NCI-H187 treated with DMSO at 0.1 percent for 48 hours (cell line): ENCODE measurements at regions not wholly inside any gene's neighbourhood (a gene's known extent, or its start where the extent isn't known, plus 50 kb on each side); places are given as distances from the start of the nearest gene placed in this dataset.
A peak's percentile ranks its signal among the peaks of the same experiment; 100 is the strongest.

ENCODE experiments used
- DNase-seq: peaks from one replicate; lab custom pipeline; 2025; lab: John Stamatoyannopoulos, UW

DNA sequence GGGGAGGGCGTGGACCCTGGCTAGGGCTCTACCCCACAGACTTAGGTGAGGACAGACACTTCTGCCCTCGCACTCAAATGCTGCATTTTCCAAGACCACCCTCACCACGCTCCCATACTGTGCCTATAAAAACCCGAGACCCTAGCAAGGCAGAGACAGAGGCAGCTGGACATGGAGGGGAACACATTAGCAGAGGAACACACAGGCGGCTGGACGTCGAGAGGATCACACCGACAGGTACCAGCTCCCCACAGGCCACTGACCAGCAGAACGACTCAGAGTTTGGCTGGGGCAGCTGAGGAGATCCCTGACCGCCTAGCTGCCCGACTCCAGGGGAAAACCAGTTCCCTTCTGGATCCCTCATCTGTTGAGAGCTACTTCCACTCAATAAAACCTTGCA lies 338.2 kb upstream of the SMIM30 start:
- DNase-seq, result no peak

DNA sequence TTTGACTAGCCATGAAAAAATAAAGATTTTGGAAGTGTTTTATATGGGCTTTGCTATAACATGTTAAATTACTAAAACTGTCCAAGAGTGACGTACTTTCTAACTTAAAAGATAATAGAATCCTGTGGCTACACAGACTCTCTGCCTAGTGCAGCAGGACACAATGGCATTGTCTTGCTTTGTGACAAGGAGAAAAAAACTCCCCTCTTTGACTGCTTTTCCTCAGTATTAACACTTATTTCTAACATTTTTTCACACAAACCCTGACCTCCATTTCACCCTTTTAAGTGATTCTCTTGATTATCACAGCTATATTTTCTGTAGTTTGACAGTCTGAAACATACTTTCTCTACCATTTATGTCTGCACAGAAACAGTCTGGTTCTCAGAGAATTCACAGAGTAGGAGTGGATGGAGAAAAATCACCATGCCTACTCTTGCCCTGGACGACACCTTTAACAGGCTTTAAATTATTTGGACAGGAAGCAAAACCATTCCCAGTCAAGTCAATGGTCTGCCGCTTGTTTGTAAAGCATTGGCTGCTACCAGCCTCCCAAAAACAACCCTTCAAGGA lies 336.3 kb upstream of the SMIM30 start:
- no peak for DNase-seq

DNA sequence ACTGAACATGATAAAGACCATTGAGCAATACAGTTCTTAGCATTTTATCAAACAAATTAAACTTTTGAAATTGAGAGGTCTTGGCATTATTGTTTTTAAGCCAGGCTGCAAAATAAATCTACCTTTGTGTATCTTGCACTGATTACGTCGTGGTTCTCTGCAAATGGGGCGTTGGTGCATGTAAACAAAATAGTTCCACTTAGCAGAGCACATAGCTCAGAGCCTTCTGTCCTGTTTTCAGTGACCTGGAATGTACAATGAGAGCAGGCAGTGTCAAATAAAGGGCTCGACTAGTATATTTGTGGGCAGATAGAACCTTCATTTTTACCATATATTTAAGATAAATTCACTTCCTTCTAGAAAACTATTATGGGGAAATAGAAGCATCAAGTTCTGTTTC lies 333.9 kb upstream of the SMIM30 start:
- no peak for DNase-seq

DNA sequence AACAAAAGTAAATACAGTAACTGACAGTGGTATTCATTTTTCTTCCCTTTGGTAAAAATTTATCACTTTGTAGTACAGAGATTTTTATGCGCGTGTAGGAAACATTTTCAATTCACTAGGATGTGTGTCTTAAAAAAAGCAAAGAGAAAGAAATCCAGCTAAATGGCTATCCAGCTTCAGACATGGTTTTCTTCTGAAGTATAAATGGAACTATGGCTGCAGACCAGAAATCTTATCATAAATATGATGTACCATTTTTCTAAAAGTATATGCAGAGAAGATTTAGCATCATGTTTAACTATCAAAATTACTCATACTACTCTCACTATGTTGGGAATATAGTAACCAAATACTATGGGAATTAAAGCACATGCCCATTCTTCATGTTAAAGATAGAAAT lies 328.4 kb upstream of the SMIM30 start:
- no peak for DNase-seq

DNA sequence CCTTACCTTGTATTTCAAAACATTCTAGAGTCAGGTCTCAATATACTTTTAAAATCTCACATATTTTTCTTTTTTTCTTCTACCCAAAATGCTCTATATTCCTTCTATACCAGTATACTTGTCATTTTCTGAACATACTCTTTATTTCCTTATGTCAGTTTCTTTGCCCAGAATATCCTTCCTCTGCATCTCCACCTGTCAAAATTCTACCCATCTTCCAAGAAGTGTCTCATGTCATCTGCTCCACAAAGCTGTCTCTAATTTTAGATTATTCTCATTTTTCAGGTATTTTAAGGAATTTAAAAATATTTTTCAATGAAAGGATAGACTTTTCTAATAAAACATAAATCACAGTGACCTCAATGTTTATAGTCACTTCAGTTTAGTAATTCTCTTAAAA lies 328.0 kb upstream of the SMIM30 start:
- no peak for DNase-seq

DNA sequence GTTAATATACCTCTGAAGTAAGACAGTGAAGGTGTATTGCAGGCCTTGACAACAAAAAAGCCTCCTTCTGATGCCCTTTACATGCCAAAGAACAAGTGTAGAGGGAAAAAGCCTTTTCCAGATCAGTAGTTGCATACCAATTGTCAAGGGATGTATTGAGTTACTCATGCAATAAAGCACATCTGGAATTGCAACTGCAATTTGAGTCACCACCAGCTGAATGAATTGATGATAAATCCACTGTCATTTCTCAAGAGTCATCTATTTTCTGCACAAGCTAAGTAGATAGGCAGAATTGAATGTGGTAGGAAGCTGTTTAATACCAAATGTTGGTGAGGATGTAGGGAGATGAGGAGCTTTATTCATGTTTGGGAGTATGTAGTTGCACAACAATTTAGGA lies 325.9 kb upstream of the SMIM30 start:
- DNase-seq, result no peak

DNA sequence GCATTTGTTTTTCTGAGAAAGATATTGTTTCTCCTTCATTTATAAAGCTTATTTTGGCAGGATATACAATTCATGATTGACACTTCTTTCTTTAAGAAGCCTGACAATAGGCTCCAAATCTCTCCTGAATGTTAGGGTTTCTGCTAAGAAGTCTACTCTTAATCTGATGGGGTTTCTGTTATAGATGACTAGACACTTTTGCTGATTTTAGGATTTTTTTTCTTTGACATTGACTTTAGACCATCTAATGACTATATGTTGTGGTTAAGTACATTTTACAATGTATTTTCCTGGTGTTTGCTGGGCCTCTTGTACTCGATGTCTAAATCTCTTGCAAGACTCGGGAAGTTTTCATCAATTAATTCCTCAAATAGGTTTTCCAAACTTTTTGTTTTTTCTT lies 321.8 kb upstream of the SMIM30 start:
- DNase-seq, result no peak

DNA sequence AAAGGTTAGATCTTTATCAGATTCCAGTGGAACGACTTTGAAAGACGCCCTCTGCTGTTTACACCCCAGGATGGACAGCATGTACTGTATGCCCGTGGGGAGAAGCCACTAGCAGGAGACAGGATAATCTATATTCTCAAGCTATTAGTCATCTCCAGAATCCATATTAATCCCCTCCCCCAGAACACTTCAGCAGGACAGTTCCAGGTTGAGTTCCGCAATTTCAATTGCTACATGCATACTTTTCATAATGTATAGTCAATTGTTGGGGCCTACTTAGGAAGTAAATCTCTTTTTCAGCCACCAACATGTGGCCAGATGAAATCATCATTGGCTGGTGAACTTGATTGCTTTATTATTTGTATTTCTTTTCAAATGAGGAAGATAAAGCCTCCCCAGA lies 313.1 kb upstream of the SMIM30 start:
- no peak for DNase-seq

DNA sequence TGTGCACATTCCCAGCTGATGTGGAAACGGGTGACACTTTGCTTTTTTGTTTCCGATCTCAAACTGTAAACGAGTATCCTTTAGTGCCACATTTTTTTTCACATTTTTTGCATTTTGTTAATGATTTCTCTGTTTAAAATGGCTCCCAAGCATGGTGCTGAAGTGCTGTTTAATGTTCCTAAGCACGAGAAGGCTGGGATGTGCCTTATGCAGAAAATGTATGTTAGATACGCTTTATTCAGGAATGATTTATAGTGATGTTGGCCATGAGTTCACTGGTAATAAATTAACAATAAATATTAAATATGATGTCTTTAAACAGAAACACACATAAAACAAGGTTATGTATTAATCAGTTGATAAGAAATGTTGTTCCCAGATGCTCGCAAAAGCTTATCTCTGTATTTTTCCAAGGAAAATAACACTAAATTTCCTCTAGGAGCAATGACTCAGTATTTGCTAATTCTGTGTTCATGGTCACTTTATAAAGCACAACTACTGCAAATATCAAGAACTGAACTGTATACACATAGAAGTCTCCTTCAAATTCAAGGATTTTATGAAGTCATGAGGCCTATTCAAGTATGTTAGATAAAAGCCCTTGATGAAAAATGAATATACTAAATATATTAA lies 305.9 kb upstream of the SMIM30 start:
- DNase-seq, result no peak

DNA sequence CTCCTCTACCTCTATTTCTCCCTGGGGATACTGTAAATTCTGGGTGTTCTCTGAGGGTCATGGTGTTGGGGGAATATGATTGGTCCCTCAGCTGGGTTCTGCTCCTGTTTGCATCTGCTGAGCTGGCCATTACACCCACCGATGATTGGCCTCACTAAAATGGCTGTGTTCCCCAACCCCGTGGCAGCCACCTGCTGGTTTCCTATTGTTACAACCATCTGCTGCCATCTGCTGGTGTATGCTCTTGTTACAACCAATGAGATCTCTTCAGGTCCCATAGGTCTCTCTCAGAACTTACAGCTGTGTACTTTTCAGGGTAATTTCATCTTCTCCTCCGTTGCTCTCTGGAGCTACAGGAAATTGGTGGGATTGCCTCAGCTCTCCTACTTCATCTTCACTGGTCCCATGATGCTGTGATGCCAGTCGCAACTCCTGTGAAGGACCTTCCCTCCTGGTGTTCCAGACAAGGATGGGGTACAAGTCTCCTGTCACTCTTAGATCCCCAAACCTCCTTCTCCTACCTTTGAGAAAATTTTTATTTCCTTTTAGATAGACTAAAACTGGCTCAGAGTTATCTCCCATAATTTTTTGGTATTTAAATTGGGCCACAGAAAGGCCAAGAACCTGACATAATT lies 303.5 kb upstream of the SMIM30 start:
- peak; percentile 53 for DNase-seq

DNA sequence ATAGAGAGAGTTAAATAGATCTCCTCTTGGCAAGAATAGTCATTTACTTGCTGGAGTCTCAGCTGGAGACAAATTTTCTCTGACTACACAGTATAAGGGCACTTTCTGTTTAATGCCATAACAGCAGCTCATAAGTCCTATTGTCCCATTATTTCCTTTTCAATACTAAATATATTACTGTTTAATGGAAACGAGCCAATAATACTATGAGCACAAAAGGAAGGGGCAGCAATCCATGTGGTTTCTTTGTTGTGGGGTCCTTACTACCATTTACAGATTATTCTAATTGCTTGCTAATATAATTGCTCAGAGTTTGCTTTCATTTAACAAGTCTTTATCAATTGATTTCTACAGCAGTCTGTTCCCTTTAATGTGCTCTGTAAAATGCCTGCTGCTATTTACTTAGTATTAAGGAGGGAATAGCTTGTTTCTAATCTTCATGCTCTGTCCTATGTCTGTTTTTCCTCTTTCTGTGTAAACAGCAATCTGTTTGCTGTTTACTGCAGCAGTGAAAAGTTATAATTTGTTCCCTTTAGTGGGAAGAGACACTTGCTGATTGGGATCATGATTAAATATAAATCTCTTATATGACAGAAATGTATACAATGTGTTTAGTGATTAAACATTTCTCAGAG lies 296.2 kb upstream of the SMIM30 start:
- no peak for DNase-seq

DNA sequence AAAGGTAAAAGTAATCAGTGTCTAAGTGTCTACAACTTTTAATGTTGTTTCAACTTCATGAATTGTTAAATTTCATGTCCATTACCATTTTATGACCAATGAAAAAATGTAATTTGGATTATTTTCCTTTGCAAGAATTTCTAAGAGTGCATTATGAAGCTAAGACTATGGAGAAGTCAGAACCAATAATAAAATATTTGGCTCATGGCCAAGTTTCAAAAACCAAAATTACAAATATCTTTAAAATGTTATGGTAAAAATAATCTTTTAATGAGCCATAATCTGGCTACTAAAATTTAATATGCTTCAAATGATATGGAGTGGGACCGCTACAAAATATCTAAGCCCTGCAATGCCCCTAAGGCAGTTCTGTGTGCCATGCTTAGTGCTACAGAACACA lies 294.1 kb upstream of the SMIM30 start:
- DNase-seq, result no peak

DNA sequence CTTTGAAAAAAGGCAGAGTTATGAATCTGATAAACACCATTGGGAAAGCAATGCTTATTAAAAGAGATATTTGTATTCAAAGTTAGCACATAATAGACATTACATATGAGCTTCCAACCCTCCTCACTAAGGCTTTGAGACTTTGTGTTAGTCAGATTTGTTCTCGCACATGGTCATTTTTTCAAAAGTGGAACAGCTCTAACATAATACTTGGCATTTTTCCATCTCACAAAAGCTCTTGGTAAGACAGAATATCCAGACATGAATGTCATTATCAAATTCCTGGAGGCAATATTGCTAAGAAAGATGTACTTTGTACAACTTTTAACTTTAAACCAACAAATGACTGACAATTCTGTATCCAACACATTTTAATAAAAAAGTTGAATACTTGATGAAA lies 292.4 kb upstream of the SMIM30 start:
- DNase-seq, result no peak

DNA sequence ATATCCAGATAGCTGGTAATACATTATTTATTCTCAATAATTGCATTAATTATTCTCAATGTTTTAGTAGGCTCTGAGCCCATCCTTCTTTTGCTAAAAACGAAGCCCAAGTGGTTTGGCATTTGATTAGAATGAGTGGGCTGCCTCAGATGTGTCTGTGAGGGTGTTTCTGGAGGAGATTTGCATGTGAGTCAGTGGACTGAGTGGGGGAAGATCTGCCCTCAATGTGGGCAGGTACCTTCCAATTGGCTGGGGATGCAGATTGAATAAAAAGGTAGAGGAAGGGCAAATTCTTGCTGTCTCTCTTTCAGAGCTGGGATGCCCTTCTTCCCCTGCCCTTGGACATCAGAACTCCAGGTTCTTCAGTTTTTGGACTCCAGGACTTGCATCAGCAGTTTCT lies 290.6 kb upstream of the SMIM30 start:
- DNase-seq, result no peak

DNA sequence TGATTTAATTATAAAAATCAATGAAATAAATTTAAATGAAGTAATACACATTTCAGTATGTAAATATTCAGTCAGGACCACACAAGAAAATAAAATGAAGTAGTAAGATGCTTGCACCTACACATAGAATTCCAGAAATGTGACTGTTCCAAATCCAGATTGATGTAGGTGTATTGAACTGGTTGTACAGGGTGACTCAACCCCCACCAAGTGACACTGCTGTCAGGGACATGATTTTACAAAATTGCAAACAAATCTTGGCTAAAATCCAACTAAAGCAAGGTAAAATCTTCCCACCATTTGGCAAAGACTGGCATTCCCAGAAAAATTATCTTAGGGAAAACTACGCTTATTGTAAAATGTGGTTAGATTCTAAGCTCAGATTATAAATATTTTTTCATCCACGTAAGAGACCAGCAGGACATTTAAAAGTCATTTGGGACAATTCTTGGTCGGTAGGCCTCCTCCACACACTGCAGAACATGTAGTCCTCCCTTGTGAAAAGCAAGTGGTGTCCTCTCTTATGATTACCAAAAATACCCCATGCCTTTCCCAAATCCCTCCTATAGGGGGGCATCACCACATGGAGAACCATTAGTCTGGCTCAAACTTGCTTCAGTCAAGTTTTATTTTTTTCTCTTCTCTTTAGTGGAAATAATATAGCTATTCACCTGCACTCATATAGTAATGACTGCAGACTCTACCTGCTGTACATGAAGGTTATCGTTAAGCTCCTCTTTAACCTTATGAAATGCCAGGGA lies 287.1 kb upstream of the SMIM30 start:
- DNase-seq, result no peak

DNA sequence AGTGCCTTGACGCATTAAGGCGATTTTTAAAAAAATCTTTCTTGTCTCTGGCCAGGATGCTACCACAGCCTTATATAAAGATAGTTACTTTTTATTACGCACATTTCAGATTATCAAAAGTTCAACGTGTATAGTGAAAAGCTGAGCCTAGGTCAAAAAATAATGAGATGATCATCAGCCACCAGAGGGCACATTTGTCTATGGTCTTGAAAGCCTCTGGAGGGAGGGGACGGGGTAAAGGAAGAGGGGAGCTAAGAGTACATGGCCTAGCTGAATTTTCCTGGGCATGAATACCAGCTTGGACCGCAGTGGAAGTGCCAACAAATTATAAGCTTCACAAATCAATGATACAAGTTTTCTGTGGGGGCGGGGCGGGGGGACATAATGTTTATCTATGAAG lies 285.9 kb upstream of the SMIM30 start:
- DNase-seq, result no peak

DNA sequence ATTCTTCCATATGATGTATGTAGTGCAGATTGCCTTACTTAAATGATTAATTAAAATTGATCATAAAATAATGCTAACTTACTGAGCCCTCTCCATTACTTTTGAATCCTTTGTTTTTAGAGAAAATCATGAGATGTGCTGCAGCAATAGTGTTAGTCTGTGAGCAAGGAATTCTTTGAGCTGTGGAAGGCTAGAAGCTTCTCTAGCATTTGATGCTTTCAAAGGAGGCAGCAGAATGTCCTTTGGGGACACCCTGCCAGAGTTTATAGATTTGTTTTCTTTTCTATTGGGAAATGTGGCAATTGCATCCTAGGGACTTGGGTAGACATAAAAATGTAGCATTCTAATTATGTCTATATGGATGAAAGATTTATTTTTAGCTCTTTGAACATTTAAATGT lies 284.1 kb upstream of the SMIM30 start:
- DNase-seq, result no peak

DNA sequence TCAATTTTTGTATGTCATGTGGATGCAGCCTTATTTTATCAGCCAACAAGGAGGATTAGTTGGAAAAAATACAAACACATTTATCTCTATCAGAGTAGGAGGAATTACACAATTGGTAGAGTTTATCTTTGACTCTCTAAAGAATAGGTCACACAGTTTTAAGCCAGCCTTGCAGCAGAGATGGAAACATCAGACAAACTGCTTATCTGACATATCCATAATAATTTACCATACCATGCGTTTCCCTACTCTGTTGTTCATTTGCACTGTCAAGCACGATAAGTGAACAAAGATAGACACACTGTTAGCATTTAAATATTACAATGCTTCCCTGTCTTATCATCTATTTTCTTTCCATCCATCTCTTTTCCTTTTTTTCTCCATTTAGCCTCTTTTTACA lies 283.7 kb upstream of the SMIM30 start:
- DNase-seq, result no peak

DNA sequence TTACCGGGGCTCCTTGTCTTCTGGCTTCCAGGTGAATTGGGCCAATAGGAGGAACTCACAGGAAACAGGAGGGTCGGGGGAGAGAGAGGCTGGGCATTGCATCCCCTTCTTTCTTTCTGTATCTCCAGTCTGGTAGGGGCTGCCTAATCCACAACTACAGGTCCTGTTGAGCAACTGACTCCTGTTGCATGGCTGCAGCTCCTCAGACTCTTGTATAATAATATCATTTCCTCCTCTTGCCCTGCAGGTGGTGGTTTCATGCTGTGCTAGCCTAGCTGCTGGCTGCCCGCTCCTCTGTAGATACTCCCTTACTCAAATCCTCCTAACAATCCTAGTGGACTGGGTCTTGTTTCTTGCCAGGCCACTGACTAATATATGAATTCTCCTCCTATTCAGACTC lies 276.5 kb upstream of the SMIM30 start:
- no peak for DNase-seq

DNA sequence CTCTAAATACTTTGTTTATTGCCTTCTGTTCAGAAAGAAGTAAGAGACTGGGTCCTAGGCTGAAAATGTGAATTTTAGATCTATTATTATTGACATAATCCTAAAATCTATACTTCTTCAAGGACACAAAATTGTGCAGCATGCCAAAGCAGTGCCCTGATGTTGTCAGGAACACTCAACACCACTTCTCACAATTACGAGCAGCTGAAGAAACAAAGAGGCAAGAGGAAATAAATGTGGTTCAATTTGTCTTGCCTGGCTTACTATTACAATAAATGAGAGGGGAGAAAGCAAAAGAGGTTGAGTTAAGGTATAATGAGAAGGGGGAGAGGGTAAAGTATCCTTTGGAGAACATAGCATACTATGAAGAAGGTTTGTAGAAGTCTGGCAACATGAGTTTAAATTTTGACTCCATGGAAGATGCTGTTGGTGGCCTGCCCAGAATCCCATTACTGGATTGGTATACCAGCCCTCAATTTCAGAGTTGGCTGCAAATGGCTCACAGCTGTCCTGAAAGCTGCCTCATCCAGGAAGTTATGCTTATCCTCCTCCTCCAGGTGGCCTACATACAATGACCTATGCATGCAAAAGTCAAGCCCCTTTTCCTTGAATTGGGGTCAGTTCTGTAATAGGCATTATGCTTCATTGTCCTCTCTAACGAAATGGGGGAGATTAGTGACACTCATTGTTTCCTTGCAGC lies 274.6 kb upstream of the SMIM30 start:
- no peak for DNase-seq

DNA sequence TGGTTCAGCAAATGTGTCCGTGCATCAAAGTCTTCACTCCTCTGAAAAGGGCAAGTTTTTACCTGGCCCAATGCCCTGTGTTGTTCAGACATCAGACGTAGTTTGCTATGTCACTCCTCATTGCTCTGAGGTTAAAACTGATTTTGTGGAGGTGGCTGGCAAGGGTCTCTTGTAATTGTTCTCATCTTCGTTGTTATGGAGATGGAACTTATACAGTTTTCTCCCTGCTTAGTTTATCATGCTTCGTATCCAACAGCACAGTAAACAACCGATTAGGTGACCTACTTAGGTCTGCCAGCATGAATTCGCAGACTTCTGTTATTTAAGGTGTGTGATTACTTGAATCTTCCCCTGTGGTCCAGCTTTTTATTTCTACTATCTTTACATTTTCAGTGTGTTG lies 274.1 kb upstream of the SMIM30 start:
- no peak for DNase-seq

DNA sequence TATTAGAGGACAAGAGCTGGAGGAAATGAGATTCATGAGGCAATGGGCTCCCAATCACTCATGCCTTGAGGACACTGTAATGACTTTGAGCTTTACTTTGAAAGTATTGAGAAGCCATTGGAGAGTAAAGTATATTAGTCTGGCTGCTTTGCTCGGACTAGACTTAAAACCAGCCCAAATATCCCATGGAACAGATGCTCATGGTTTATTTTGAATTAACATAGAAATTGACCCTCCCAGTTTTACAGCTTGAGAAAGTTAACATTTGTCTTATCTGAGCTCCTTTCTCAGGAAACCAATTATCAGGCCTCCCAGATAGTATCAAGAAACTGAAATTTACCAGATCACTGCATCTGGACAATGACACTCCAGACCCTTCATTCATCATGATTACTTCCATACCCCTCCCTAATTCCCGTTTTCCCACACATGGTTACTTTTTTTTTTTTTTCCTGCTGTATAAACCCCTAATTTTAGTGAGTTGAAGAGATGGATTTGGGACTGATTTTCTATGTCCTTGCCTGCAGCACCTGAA lies 270.8 kb upstream of the SMIM30 start:
- DNase-seq, result no peak
